HUES48 (cell line): ENCODE measurements at regions not wholly inside any gene's neighbourhood (a gene's known extent, or its start where the extent isn't known, plus 50 kb on each side); places are given as distances from the start of the nearest gene placed in this dataset.
"Not testable (repeated sequence)": the region's sequence is repeated elsewhere in the genome, so short reads cannot be mapped to it uniquely, and the experiment has no call there.

Experiments used
- H3K27ac ChIP-seq: one replicate; pipeline ENCODE4 v1.7.0; 2013; ENCODE audit warnings: low read depth, low read length, inconsistent platforms
- H3K27me3 ChIP-seq: 2 replicates; pipeline ENCODE4 v1.6.1; 2013; ENCODE audit warnings: mild to moderate bottlenecking, low read length; ENCODE audit not compliant: control insufficient read depth, insufficient read depth
- H3K36me3 ChIP-seq: 2 replicates; pipeline ENCODE4 v1.6.1; 2013; ENCODE audit warnings: low read length; ENCODE audit not compliant: control insufficient read depth, insufficient read depth
- H3K4me1 ChIP-seq: 2 replicates; pipeline ENCODE4 v1.6.1; 2013; ENCODE audit warnings: mild to moderate bottlenecking, low read length; ENCODE audit not compliant: control insufficient read depth, insufficient read depth
- H3K4me3 ChIP-seq: 2 replicates; pipeline ENCODE4 v1.5.1; 2013; ENCODE audit warnings: mild to moderate bottlenecking, low read depth, low read length
- H3K9ac ChIP-seq: 2 replicates; pipeline ENCODE4 v1.6.1; 2013; ENCODE audit warnings: mild to moderate bottlenecking, low read depth, low read length, moderate library complexity
- H3K9me3 ChIP-seq: 2 replicates; pipeline ENCODE4 v1.6.1; 2013; ENCODE audit warnings: low read length; ENCODE audit not compliant: control insufficient read depth, insufficient read depth

DNA sequence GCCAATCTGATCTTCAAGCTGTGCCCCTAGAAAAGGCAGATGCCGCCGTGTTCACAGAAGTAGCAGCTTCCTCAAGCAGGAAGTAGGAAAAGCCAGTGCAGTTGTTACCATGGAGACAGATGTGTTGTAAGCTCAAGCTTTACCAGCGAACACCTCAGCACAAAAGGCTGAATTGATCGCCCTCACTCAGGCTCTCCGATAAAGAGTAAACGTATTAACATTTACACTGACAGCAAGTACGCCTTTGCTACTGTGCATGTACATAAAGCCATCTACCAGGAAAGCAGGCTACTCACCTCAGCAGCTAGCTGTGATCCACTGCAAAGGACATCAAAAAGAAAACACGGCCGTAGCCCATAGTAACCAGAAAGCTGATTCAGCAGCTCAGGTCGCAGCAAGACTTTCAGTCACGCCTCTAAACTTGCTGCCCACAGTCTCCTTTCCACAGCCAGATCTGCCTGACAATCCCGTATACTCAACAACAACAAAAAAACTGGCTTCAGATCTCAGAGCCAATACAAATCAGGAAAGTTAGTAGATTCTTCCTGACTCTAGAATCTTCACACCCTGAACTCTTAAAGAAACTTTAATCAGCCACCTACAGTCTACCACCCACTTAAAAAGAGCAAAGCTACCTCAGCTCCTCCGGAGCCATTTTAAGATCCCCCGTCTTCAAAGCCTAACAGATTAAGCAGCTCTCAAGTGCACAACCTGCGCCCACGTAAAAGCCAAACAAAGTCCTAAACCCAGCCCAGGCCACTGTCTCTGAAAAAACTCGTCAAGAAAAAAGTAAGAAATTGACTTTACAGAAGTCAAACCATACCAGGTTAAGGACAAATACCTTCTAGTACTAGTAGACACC is 160.0 kb downstream of the DEFB131A start:
- Histone ChIP-seq H3K27ac (peak overlapping the region; percentile 71), H3K4me1 (peaks cover 34% of the 10 kb centered on the region)
- not testable (repeated sequence) for H3K9me3 ChIP-seq, H3K36me3 ChIP-seq, H3K4me3 ChIP-seq, H3K27me3 ChIP-seq, H3K9ac ChIP-seq

DNA sequence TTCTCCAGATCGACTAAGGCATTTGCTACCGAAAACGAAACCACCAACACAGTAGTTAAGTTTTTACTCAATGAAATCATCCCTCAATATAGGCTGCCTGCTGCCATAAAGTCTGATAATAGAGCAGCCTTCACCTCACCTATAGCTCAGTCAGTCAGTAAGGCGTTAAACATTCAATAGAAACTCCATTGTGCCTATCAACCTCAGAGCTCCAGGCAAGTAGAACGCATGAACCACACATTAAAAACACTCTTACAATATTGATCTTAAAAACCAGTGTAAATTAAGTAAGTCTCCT is 160.6 kb downstream of the DEFB131A start:
- Histone ChIP-seq H3K4me1 (peaks cover 34% of the 10 kb centered on the region), H3K27ac (peak overlapping the region; percentile 55)
- not testable (repeated sequence) for H3K36me3 ChIP-seq, H3K27me3 ChIP-seq, H3K4me3 ChIP-seq, H3K9me3 ChIP-seq, H3K9ac ChIP-seq

DNA sequence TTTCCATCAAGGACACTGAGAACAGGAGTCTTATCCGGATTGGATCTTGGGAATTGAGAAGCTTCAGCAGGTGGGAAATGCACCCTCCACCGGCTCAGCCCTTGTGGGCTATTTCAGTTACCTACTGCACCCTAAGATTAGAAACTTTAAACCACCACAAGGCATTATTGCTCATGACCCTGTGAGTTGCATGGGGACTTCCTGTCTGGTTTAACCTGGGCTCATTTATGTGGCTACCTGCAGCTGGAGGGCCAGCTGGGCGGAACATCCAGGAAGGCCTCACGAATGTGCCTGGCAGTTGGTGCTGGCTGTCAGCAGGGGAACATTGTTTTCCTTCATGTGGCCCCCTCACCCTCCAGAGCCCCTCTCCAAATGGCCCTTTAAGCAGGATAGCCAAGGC is 164.1 kb downstream of the DEFB131A start:
- H3K9ac ChIP-seq, result no peak overlapping the region
- H3K27ac ChIP-seq, result no peak overlapping the region
- H3K4me1 ChIP-seq, result peaks cover 14% of the 10 kb centered on the region
- H3K36me3 ChIP-seq, result no peaks in the 10 kb centered on the region
- H3K27me3 ChIP-seq, result no peaks in the 10 kb centered on the region
- H3K9me3 ChIP-seq, result no peaks in the 10 kb centered on the region; the same call in 1 of the 2 replicates
- H3K4me3 ChIP-seq, result no peak overlapping the region

DNA sequence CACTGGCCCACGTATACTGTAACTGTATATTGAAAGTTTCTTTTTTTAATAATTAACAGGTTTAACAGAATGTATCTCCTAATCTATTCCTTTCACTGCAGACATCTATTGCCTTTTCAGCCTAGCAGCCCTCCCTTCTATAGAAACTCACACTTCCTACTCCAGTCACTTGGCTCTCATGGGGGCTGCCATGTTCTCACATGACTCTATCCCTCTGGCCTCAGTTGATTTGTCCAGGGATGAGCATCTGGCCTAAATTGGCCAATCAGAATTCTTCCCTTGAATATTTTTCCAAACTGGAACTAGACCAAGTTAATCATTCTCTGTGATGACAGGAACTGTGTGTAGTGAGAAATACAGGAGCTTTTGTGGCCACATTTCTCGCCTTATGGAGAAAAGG is 166.1 kb downstream of the DEFB131A start:
- H3K4me1 ChIP-seq, H3K9me3 ChIP-seq, H3K27ac ChIP-seq, H3K4me3 ChIP-seq, H3K27me3 ChIP-seq, H3K9ac ChIP-seq, H3K36me3 ChIP-seq: not testable (repeated sequence)

DNA sequence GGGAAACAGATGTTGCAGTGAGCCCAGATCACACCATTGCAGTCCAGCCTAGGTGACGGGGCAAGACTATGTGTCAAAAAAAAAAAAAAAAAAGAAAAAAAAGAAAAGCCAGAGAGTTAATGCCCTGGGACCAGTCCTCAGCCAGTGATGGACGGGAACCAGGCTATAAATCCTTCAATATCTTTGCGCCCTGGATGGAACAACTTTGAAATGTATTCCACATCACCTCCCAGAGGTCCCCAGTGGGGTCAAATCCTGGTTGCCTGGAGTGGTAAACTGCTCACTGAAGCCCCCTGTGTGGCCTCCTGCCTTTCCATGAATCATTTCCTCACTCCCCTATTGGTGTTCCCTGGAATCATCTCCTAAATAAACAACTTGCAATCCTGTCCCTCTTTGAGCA is 166.9 kb downstream of the DEFB131A start:
- H3K36me3 ChIP-seq, result no peaks in the 10 kb centered on the region
- H3K9ac ChIP-seq, result no peak overlapping the region
- H3K4me1 ChIP-seq, result no peaks in the 10 kb centered on the region
- no peaks in the 10 kb centered on the region for H3K27me3 ChIP-seq
- H3K27ac ChIP-seq, result no peak overlapping the region
- no peak overlapping the region for H3K4me3 ChIP-seq
- no peaks in the 10 kb centered on the region; the same call in 1 of the 2 replicates for H3K9me3 ChIP-seq

DNA sequence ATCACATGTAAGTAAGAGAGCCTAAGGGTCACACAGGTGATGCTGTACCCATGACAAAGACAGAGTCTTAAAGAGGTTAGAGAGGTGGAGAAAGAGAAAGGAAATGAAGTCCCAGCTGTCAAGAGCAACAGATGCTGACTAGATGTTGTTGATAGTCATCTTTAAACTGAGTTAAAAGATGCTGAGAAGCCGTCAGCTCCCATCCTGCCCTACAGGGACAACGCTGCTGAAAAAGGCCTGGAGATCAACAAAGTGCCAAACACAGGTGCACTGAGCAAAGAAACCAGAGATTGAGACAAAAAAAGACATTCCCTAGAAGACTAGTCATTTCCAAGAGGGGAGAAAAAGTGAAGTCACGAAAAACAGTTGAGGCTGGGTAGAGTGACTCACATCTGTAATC is 145.0 kb upstream of the DRD5 start:
- not testable (repeated sequence) for H3K27me3 ChIP-seq, H3K36me3 ChIP-seq, H3K9ac ChIP-seq, H3K4me3 ChIP-seq, H3K9me3 ChIP-seq, H3K27ac ChIP-seq, H3K4me1 ChIP-seq

DNA sequence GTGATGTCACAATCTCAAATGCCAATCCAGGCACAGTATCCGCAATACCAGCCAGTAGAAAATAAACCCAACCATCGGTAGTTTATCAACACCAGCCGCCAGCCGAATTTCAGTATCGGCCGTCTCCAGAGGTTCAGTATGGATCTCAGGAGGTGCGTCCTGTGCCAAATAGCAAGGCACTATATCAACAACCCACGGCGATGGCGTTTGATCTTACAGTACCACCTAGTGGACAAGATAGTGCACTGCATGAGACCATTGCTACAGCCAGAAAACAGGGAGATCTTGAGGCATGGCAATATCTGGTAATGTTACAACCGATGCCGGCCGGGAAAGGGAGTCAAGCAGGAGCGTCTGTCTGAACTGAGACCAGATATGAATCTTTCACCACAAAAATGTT is 121.8 kb upstream of the DRD5 start:
- not testable (repeated sequence) for H3K36me3 ChIP-seq, H3K27me3 ChIP-seq, H3K4me1 ChIP-seq, H3K27ac ChIP-seq, H3K9me3 ChIP-seq, H3K9ac ChIP-seq, H3K4me3 ChIP-seq

DNA sequence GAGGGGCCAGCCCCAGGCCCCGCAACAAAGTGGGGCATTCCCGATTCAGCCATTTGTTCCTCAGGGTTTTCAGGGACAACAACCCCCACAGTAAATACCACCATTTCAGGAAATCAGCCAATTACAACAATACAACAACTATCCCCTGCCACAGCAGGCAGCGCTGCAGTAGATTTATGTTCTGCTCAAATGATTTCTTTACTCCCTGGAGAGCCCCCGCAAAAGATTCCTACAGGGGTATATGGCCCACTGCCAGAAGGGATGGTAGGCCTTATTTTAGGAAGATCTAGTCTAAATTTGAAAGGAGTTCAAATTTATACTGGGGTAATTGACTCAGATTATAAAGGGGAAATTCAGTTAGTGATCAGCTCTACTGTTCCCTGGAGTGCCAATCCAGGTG is 120.5 kb upstream of the DRD5 start:
- not testable (repeated sequence) for H3K4me3 ChIP-seq, H3K9me3 ChIP-seq, H3K36me3 ChIP-seq, H3K27ac ChIP-seq, H3K4me1 ChIP-seq, H3K9ac ChIP-seq, H3K27me3 ChIP-seq

DNA sequence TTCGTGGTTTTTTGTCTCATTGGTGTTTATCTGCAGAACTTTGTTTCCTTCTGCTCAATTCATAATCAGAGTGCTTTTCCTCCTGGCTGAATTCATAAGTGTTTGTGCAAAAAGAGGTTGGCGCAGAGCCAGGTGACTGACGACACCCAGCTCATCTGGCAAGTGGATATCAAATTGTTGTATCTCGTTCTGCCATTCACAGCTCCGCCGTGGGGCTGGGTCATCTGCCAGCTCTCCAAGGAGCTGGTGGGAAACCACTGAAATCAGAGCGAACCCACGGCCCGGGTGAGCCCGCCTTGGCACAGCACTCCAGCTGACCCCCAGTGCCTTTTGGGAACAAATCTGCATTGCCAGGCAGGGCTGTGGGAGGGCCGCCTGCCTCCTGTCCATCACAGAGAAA is 110.7 kb upstream of the DRD5 start:
- not testable (repeated sequence) for H3K4me3 ChIP-seq, H3K27me3 ChIP-seq, H3K9me3 ChIP-seq, H3K36me3 ChIP-seq, H3K27ac ChIP-seq, H3K9ac ChIP-seq, H3K4me1 ChIP-seq

DNA sequence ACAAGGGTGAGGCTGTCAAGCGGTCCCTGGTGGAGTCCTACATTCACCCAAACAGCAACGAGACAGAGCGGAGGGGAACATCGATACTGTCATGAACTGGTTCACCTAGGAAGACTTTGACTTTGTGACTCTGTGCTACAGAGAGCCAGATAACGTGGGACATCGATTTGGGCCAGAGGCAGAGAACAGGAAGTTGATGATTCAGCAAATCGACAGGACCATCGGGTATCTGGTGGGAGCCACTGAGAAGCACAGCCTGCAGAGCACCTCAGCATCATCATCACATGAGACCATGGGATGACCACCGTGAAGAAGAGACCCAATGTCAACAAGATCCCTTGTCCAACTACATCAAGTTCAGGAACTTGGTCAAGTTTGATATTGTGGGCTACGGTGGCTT is 104.1 kb upstream of the DRD5 start:
- not testable (repeated sequence) for H3K9ac ChIP-seq, H3K4me3 ChIP-seq, H3K36me3 ChIP-seq, H3K27ac ChIP-seq, H3K27me3 ChIP-seq, H3K4me1 ChIP-seq, H3K9me3 ChIP-seq

DNA sequence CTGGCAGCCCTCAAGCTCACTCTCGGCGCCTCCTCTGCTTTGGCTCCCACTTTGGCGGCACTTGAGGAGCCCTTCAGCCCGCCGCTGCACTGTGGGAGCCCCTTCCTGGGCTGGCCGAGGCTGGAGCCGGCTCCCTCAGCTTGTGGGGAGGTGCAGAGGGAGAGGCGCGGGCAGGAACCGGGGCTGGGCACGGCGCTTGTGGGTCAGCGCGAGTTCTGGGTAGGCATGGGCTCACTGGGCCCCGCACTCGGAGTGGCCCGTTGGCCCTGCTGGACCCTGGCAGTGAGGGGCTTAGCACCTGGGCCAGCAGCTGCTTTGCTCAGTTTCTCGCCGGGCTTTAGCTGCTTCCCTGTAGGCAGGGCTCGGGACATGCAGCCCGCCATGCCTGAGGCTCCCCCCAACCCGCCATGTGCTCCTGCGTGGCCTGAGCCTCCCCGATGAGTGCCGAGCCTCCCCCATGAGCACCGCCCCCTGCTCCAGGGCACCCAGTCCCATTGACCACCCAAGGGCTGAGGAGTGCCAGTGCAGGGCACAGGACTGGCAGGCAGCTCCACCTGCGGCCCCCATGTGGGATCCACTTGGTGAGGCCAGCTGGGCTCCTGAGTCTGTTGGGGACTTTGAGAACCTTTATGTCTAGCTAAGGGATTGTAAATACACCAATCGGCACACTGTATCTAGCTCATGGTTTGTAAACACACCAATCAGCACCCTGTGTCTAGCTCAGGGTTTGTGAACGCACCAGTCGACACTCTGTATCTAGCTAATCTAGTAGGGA is 101.5 kb upstream of the DRD5 start:
- Histone ChIP-seq H3K36me3 (no peaks in the 10 kb centered on the region), H3K4me3 (no peak overlapping the region), H3K9me3 (no peaks in the 10 kb centered on the region), H3K27ac (no peak overlapping the region), H3K27me3 (no peaks in the 10 kb centered on the region), H3K9ac (no peak overlapping the region), H3K4me1 (no peaks in the 10 kb centered on the region)
